SK-N-SH (cell line): ENCODE measurements at regions not wholly inside any gene's neighbourhood (a gene's known extent, or its start where the extent isn't known, plus 50 kb on each side); places are given as distances from the start of the nearest gene placed in this dataset.

Experiments used
- CTCF ChIA-PET: fragments of 300-600, 350-600 bp; formaldehyde crosslinking; extraction: SDS; loops from one replicate; lab custom pipeline; 2021; lab: Yijun Ruan, JAX
- POLR2A ChIA-PET: fragments of 350-600 bp; sonication (Branson Sonifier 250); formaldehyde crosslinking; extraction: SDS; loops from one replicate; lab custom pipeline; 2020; ENCODE audit warnings: antibody characterized with exemption, inconsistent platforms; lab: Yijun Ruan, JAX
- DNase-seq: peaks from one replicate; pipeline ENCODE4 v3.0.0; 2012
- H2AFZ ChIP-seq: fragments of 200-600 bp; sonication (generic); 2 replicates; pipeline ENCODE4 v1.8.1; 2016; ENCODE audit warnings: antibody characterized with exemption, mild to moderate bottlenecking, low read depth
- H3F3A ChIP-seq: fragments of 200-600 bp; sonication (generic); replicated peaks from 2 replicates; pipeline ENCODE3; 2016; ENCODE audit warnings: antibody characterized with exemption, mild to moderate bottlenecking; ENCODE audit not compliant: insufficient read depth
- H3K27ac ChIP-seq, 2 experiments: fragments of 200-500 bp in 1 of 2; fragments of 200-600 bp in 1 of 2; sonication (Bioruptor generic) in 1 of 2; sonication (generic), shearing (Covaris generic) in 1 of 2; 2 replicates each; pipeline versions ENCODE4 v1.5.1 to v1.6.1; 2014 to 2016; ENCODE audit warnings: low read depth in 2 of 2, inconsistent platforms in 1 of 2, low read length in 1 of 2, mild to moderate bottlenecking in 1 of 2, mixed read lengths in 1 of 2
- H3K27me3 ChIP-seq: fragments of 200-600 bp; sonication (generic), shearing (Covaris generic); 2 replicates; pipeline ENCODE4 v1.6.1; 2016; ENCODE audit warnings: mixed run types; ENCODE audit not compliant: insufficient read depth
- H3K36me3 ChIP-seq, 2 experiments: fragments of 200-500 bp in 1 of 2; fragments of 200-600 bp in 1 of 2; sonication (Bioruptor generic) in 1 of 2; sonication (generic) in 1 of 2; replicated peaks in 1 of 2; 2 replicates each; pipeline versions ENCODE3 to v1.5.1; 2014 to 2016; ENCODE audit warnings: low read length in 1 of 2, mild to moderate bottlenecking in 1 of 2; ENCODE audit not compliant: insufficient read depth in 2 of 2, control insufficient read depth in 1 of 2
- H3K4me1 ChIP-seq, 2 experiments: fragments of 200-500 bp in 1 of 2; fragments of 200-600 bp in 1 of 2; sonication (Bioruptor generic) in 1 of 2; sonication (generic), shearing (Covaris generic) in 1 of 2; 2 replicates each; pipeline versions ENCODE4 v1.5.1 to v1.6.1; 2014 to 2016; ENCODE audit warnings: low read depth in 1 of 2, low read length in 1 of 2, mixed run types in 1 of 2; ENCODE audit not compliant: insufficient read depth in 2 of 2, control insufficient read depth in 1 of 2
- H3K4me2 ChIP-seq: fragments of 200-600 bp; sonication (generic), shearing (Covaris generic); 2 replicates; pipeline ENCODE4 v1.6.1; 2017; ENCODE audit warnings: mixed run types
- H3K4me3 ChIP-seq, 2 experiments: fragments of 200-500 bp in 1 of 2; fragments of 200-600 bp in 1 of 2; sonication (Bioruptor generic) in 1 of 2; sonication (generic), shearing (Covaris generic) in 1 of 2; 2 replicates each; pipeline versions ENCODE4 v1.5.1 to v1.8.1; 2014 to 2016; ENCODE audit warnings: low read depth in 2 of 2, inconsistent platforms in 1 of 2, low read length in 1 of 2, mild to moderate bottlenecking in 1 of 2, mixed read lengths in 1 of 2, moderate library complexity in 1 of 2
- H3K79me2 ChIP-seq: fragments of 200-600 bp; sonication (generic); 2 replicates; pipeline ENCODE4 v1.8.1; 2017; ENCODE audit warnings: mild to moderate bottlenecking; ENCODE audit not compliant: insufficient read depth
- H3K9ac ChIP-seq: fragments of 200-600 bp; sonication (generic); 2 replicates; pipeline ENCODE4 v1.6.1; 2017; ENCODE audit warnings: mixed run types
- H3K9me2 ChIP-seq: fragments of 200-600 bp; sonication (generic); 2 replicates; pipeline ENCODE4 v1.6.1; 2017; ENCODE audit warnings: mixed run types
- H3K9me3 ChIP-seq: fragments of 200-600 bp; sonication (generic); 2 replicates; pipeline ENCODE4 v1.6.1; 2017; ENCODE audit warnings: mixed run types, mild to moderate bottlenecking, moderate library complexity
- H4K20me1 ChIP-seq: fragments of 200-600 bp; sonication (generic); 2 replicates; pipeline ENCODE4 v1.6.1; 2017; ENCODE audit warnings: mild to moderate bottlenecking, mixed run types; ENCODE audit not compliant: insufficient read depth
- ELF1 ChIP-seq: IDR thresholded peaks from 2 replicates; pipeline ENCODE4 v1.4.0; 2012
- EP300 ChIP-seq, 2 experiments: IDR thresholded peaks; 2 replicates each; pipeline versions ENCODE4 v1.4.0 to v1.6.1; 2012; ENCODE audit warnings: borderline replicate concordance in 1 of 2, low read depth in 1 of 2, low read length in 1 of 2
- FOXJ3 ChIP-seq: sonication (generic); formaldehyde crosslinking; IDR thresholded peaks from 2 replicates; pipeline ENCODE4 v1.5.1; 2020; ENCODE audit warnings: mild to moderate bottlenecking, missing genetic modification reagents
- FOXM1 ChIP-seq: IDR thresholded peaks from 2 replicates; pipeline ENCODE4 v1.4.0; 2012; ENCODE audit warnings: low read depth, mild to moderate bottlenecking
- GABPA ChIP-seq: IDR thresholded peaks from 2 replicates; pipeline ENCODE4 v1.4.0; 2012; ENCODE audit warnings: low read depth, mild to moderate bottlenecking
- GATA2 ChIP-seq: sonication (generic); formaldehyde crosslinking; IDR thresholded peaks from 2 replicates; pipeline ENCODE4 v1.5.0; 2020; ENCODE audit warnings: mild to moderate bottlenecking, missing genetic modification reagents
- JUND ChIP-seq: IDR thresholded peaks from 2 replicates; pipeline ENCODE4 v1.4.0; 2012
- MXI1 ChIP-seq: IDR thresholded peaks from 2 replicates; pipeline ENCODE4 v1.6.1; 2012; ENCODE audit warnings: mild to moderate bottlenecking, low read depth, low read length, improper control_type of control experiment
- NFIC ChIP-seq: IDR thresholded peaks from 2 replicates; pipeline ENCODE4 v1.4.0; 2012; ENCODE audit warnings: borderline replicate concordance
- NRF1 ChIP-seq: IDR thresholded peaks from 2 replicates; pipeline ENCODE4 v1.6.1; 2012; ENCODE audit warnings: low read depth, mild to moderate bottlenecking, low read length
- POLR2AphosphoS5 ChIP-seq: IDR thresholded peaks from 2 replicates; pipeline ENCODE4 v1.6.1; 2012; ENCODE audit warnings: low read depth, low read length
- TAF1 ChIP-seq: IDR thresholded peaks from 2 replicates; pipeline ENCODE4 v1.6.1; 2012; ENCODE audit warnings: low read depth, mild to moderate bottlenecking, low read length, moderate library complexity, borderline replicate concordance
- TCF12 ChIP-seq: IDR thresholded peaks from 2 replicates; pipeline ENCODE4 v1.4.0; 2012
- WGBS: methylation state at CpG from one replicate; pipeline ENCODE4 v1.1.6; 2017; ENCODE audit warnings: low lambda C conversion rate; 5-methylcytosine and 5-hydroxymethylcytosine counted together
- TF ChIP-seq, protein P1 (sequence below): fragments of 150-350 bp; IDR thresholded peaks from 2 replicates; pipeline ENCODE4 v1.6.1; 2017; ENCODE audit warnings: antibody characterized with exemption, low read length, low read depth, borderline replicate concordance
- TF ChIP-seq, protein P2 (sequence below): IDR thresholded peaks from 2 replicates; pipeline ENCODE4 v1.4.0; 2012; ENCODE audit warnings: low read depth, borderline replicate concordance
- TF ChIP-seq, protein P3 (sequence below): IDR thresholded peaks from 2 replicates; pipeline ENCODE4; 2012

DNA sequence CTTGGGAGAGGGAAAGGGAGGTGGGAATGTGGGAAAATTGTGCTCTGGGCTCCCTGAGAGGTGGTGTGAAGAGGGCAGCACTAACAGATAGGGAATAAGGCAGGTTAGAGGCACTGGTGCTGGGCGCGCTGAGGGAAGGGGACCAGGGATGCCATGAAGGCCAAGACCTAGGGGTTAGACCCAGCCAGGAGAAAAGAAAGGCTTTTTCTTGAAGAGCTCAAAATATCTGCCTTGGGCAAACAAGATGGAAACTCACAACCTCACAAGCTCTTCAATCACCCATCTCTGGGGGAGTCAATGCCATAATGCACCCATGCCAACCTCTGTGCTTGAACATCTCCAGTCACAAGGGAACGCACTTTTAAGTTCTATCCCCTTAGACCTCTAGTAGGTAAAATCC lies 363.6 kb upstream of the CHD6 start:
- no peak for DNase-seq
- H4K20me1 ChIP-seq: no peaks in the 10 kb centered on the region
- TF ChIP-seq TCF12 (no peak), ELF1 (no peak), NRF1 (no peak), NFIC (no peak), FOXJ3 (CRISPR knock-in tag) (no peak), GABPA (no peak), TAF1 (no peak), EP300 (IDR thresholded peaks at IDR 0.05; ENCODE audit: borderline replicate concordance in 1 of 2, low read depth in 1 of 2, low read length in 1 of 2) (no peak), GATA2 (CRISPR knock-in tag) (no peak), FOXM1 (no peak), JUND (no peak), POLR2AphosphoS5 (no peak), MXI1 (no peak)
- TF ChIP-seq, protein P1, sequence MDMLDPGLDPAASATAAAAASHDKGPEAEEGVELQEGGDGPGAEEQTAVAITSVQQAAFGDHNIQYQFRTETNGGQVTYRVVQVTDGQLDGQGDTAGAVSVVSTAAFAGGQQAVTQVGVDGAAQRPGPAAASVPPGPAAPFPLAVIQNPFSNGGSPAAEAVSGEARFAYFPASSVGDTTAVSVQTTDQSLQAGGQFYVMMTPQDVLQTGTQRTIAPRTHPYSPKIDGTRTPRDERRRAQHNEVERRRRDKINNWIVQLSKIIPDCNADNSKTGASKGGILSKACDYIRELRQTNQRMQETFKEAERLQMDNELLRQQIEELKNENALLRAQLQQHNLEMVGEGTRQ: no peak
- TF ChIP-seq, protein P2, sequence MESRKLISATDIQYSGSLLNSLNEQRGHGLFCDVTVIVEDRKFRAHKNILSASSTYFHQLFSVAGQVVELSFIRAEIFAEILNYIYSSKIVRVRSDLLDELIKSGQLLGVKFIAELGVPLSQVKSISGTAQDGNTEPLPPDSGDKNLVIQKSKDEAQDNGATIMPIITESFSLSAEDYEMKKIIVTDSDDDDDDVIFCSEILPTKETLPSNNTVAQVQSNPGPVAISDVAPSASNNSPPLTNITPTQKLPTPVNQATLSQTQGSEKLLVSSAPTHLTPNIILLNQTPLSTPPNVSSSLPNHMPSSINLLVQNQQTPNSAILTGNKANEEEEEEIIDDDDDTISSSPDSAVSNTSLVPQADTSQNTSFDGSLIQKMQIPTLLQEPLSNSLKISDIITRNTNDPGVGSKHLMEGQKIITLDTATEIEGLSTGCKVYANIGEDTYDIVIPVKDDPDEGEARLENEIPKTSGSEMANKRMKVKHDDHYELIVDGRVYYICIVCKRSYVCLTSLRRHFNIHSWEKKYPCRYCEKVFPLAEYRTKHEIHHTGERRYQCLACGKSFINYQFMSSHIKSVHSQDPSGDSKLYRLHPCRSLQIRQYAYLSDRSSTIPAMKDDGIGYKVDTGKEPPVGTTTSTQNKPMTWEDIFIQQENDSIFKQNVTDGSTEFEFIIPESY: no peak

DNA sequence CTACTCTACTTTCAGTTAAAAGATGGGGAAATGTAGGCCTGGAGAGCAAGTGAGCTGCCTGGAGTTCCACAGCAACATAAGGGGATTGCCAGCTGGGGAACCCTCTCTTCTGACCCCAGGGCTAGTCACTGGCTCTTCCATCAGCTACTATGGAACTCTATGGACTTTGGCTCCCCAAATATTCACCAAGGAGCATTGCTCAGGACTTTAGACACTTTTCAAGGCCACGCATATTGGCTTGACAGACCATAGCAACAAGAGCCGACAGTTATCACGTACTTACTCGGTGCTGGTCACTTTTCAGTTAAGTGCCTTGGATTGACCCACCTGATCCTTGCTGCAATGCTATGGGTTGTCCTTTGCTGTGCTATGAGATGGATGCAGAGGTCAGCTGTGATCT lies 360.7 kb upstream of the CHD6 start:
- Histone ChIP-seq H3K4me3 (no peak overlapping the region), H3K79me2 (no peaks in the 10 kb centered on the region), H3K9ac (no peak overlapping the region), H3F3A (no peaks in the 10 kb centered on the region), H3K9me3 (no peaks in the 10 kb centered on the region), H4K20me1 (no peaks in the 10 kb centered on the region), H3K4me1 (no peaks in the 10 kb centered on the region), H3K27me3 (no peaks in the 10 kb centered on the region), H3K27ac (no peak overlapping the region), H3K9me2 (no peaks in the 10 kb centered on the region), H3K36me3 (no peaks in the 10 kb centered on the region), H2AFZ (no peak overlapping the region), H3K4me2 (no peak overlapping the region)
- TF ChIP-seq, protein P3, sequence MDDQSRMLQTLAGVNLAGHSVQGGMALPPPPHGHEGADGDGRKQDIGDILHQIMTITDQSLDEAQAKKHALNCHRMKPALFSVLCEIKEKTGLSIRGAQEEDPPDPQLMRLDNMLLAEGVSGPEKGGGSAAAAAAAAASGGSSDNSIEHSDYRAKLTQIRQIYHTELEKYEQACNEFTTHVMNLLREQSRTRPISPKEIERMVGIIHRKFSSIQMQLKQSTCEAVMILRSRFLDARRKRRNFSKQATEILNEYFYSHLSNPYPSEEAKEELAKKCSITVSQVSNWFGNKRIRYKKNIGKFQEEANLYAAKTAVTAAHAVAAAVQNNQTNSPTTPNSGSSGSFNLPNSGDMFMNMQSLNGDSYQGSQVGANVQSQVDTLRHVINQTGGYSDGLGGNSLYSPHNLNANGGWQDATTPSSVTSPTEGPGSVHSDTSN: no peak
- WGBS: 48% methylated on average over 4 of the region's 4 CpGs
- ChIA-PET POLR2A (no interaction called here), CTCF (no interaction called here)
- DNase-seq: no peak

More for the DNA sequence above, 363.6 kb upstream of the CHD6 start:
- ChIA-PET CTCF (interaction anchor here (1.1 to 1.5 kb wide), 3 partner anchors 12 to 25 kb away, joined by 3 to 5 read pairs (median 3); no protein-coding TSS in a partner anchor), POLR2A (no interaction called here)
- H3K79me2 ChIP-seq: no peaks in the 10 kb centered on the region
- no peaks in the 10 kb centered on the region for H3K9me3 ChIP-seq
- no peak overlapping the region for H3K4me2 ChIP-seq
- H3K4me3 ChIP-seq: no peak overlapping the region
- H3K27me3 ChIP-seq: no peaks in the 10 kb centered on the region
- no peaks in the 10 kb centered on the region for H3K9me2 ChIP-seq
- H3K4me1 ChIP-seq: no peaks in the 10 kb centered on the region
- H3F3A ChIP-seq: no peaks in the 10 kb centered on the region
- WGBS: 48% methylated on average over 3 of the region's 3 CpGs
- H3K27ac ChIP-seq: no peak overlapping the region
- no peak overlapping the region for H3K9ac ChIP-seq
- no peaks in the 10 kb centered on the region for H3K36me3 ChIP-seq
- no peak overlapping the region for H2AFZ ChIP-seq
